Left ventricle myocardium inferior (tissue), 1 donor: ENCODE measurements at regions not wholly inside any gene's neighbourhood (a gene's known extent, or its start where the extent isn't known, plus 50 kb on each side); places are given as distances from the start of the nearest gene placed in this dataset.

Experiments used
- DNase-seq: peaks from one replicate; pipeline ENCODE4 v3.0.0-alpha.2; 2020
- H3K27ac ChIP-seq: fragments of 200-600 bp; replicated peaks from 2 replicates; pipeline ENCODE4 v1.8.0; 2021
- H3K27me3 ChIP-seq: fragments of 200-600 bp; 2 replicates; pipeline ENCODE4 v1.8.0; 2021; ENCODE audit warnings: low read depth
- H3K36me3 ChIP-seq: fragments of 200-600 bp; 2 replicates; pipeline ENCODE4 v1.8.0; 2021
- H3K4me1 ChIP-seq: fragments of 200-600 bp; 2 replicates; pipeline ENCODE4 v1.8.0; 2021
- H3K4me3 ChIP-seq: fragments of 200-600 bp; 2 replicates; pipeline ENCODE4 v1.8.0; 2021; ENCODE audit warnings: mild to moderate bottlenecking, moderate library complexity
- H3K9me3 ChIP-seq: fragments of 200-600 bp; replicated peaks from 2 replicates; pipeline ENCODE4 v1.8.0; 2021
- CTCF ChIP-seq: fragments of 200-600 bp; IDR thresholded peaks from 2 replicates; pipeline ENCODE4 v1.8.0; 2021; ENCODE audit warnings: antibody characterized with exemption, mild to moderate bottlenecking, borderline replicate concordance
- intact Hi-C: fragments of 100-400 bp; cut with micrococcal nuclease; formaldehyde crosslinking; loops from one replicate; pipeline ENCODE4 v1.11.0; 2022
- donor health status: DM: no; HTN: yes; CAD: no; lungs with severe emphysema.

DNA sequence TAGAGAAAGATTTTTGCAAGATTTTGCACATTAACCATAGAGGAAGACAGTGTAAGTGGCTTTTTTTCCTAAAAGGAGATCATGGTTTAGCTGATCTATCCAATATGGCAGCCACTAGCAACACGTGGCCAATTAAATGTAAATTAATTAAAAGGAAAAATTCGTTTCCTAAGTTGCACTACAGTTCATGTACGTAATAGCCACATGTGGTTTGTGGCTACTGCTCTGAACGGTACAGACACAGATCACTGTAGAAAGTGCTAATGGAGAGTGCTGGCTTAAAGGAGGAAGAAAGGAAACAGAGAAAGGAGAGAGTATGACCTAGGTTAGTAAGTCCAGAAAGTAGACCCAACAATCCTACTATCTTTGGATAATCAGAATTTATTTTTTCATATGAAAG is 170.8 kb downstream of the SIPA1L2 start:
- Histone ChIP-seq H3K4me1 (peaks cover 50% of the 10 kb centered on the region), H3K36me3 (peaks cover 22% of the 10 kb centered on the region), H3K9me3 (no peaks in the 10 kb centered on the region), H3K27ac (no peak overlapping the region), H3K4me3 (no peak overlapping the region), H3K27me3 (no peaks in the 10 kb centered on the region)
- intact Hi-C loops, result no loop called here
- no peak for DNase-seq
- TF ChIP-seq CTCF, result no peak

GRCh38 chr1:232457595-232457994 is 172.3 kb downstream of the SIPA1L2 start:
- H3K27ac ChIP-seq, result no peak overlapping the region
- intact Hi-C loops, result no loop called here

GRCh38 chr1:232456714-232457113 is 173.2 kb downstream of the SIPA1L2 start:
- H3K36me3 ChIP-seq, result peaks cover 11% of the 10 kb centered on the region
- intact Hi-C loops, result no loop called here

More at GRCh38 chr1:232457595-232457994, 172.3 kb downstream of the SIPA1L2 start:
- Histone ChIP-seq H3K27me3 (no peaks in the 10 kb centered on the region), H3K4me3 (no peak overlapping the region), H3K4me1 (peaks cover 52% of the 10 kb centered on the region), H3K9me3 (no peaks in the 10 kb centered on the region), H3K36me3 (peaks cover 13% of the 10 kb centered on the region)
- DNase-seq, result no peak
- TF ChIP-seq CTCF, result no peak

GRCh38 chr1:232454227-232454886 is 175.6 kb downstream of the SIPA1L2 start:
- no peak for DNase-seq
- intact Hi-C loops, result no loop called here
- H3K4me1 ChIP-seq, result peaks cover 52% of the 10 kb centered on the region

More at GRCh38 chr1:232456714-232457113, 173.2 kb downstream of the SIPA1L2 start:
- Histone ChIP-seq H3K4me3 (no peak overlapping the region), H3K4me1 (peaks cover 57% of the 10 kb centered on the region), H3K27ac (no peak overlapping the region), H3K9me3 (no peaks in the 10 kb centered on the region), H3K27me3 (no peaks in the 10 kb centered on the region)
- TF ChIP-seq CTCF, result no peak
- DNase-seq, result no peak

GRCh38 chr1:232452736-232453440 is 177.0 kb downstream of the SIPA1L2 start:
- Histone ChIP-seq H3K4me3 (no peak overlapping the region), H3K27ac (no peak overlapping the region), H3K4me1 (peaks cover 50% of the 10 kb centered on the region), H3K9me3 (no peaks in the 10 kb centered on the region), H3K36me3 (no peaks in the 10 kb centered on the region), H3K27me3 (no peaks in the 10 kb centered on the region)
- intact Hi-C loops, result no loop called here
- no peak for TF ChIP-seq CTCF
- no peak for DNase-seq

More at GRCh38 chr1:232454227-232454886, 175.6 kb downstream of the SIPA1L2 start:
- H3K27me3 ChIP-seq, result no peaks in the 10 kb centered on the region
- no peaks in the 10 kb centered on the region for H3K9me3 ChIP-seq
- no peak overlapping the region for H3K4me3 ChIP-seq
- no peak for TF ChIP-seq CTCF
- H3K36me3 ChIP-seq, result no peaks in the 10 kb centered on the region
- no peak overlapping the region for H3K27ac ChIP-seq
